Neuronal stem cell (in vitro differentiated cells): ENCODE measurements at regions not wholly inside any gene's neighbourhood (a gene's known extent, or its start where the extent isn't known, plus 50 kb on each side); places are given as distances from the start of the nearest gene placed in this dataset.

Experiments used
- DNase-seq: peaks from one replicate; pipeline ENCODE4 v3.0.0-alpha.2; 2013; ENCODE audit warnings: low spot score
- H2AFZ ChIP-seq: one replicate; pipeline ENCODE4 v1.6.1; 2013; ENCODE audit warnings: mild to moderate bottlenecking, low read length, inconsistent platforms
- H2AK5ac ChIP-seq: 2 replicates; pipeline ENCODE4 v1.6.1; 2013; ENCODE audit warnings: low read depth, mild to moderate bottlenecking, inconsistent platforms, low read length, moderate library complexity, mixed read lengths
- H2BK120ac ChIP-seq: 2 replicates; pipeline ENCODE4 v1.6.1; 2013; ENCODE audit warnings: low read depth, mild to moderate bottlenecking, inconsistent platforms, low read length, moderate library complexity, mixed read lengths
- H2BK12ac ChIP-seq: one replicate; pipeline ENCODE4 v1.6.1; 2013; ENCODE audit warnings: low read length, inconsistent platforms
- H2BK15ac ChIP-seq: 2 replicates; pipeline ENCODE4 v1.6.1; 2013; ENCODE audit warnings: mild to moderate bottlenecking, low read length, inconsistent platforms, mixed read lengths
- H2BK5ac ChIP-seq: one replicate; pipeline ENCODE4 v1.6.1; 2013; ENCODE audit warnings: inconsistent platforms, mild to moderate bottlenecking, low read length, moderate library complexity
- H3K14ac ChIP-seq: one replicate; pipeline ENCODE4 v1.6.1; 2013; ENCODE audit warnings: low read length, inconsistent platforms
- H3K18ac ChIP-seq: 2 replicates; pipeline ENCODE4 v1.6.1; 2013; ENCODE audit warnings: low read length, inconsistent platforms
- H3K23ac ChIP-seq: 2 replicates; pipeline ENCODE4 v1.6.1; 2013; ENCODE audit warnings: low read depth, mild to moderate bottlenecking, mixed read lengths, low read length, inconsistent platforms; ENCODE audit not compliant: poor library complexity
- H3K27ac ChIP-seq: replicated peaks from 3 replicates; pipeline ENCODE4 v1.5.1; 2013; ENCODE audit warnings: low read length, inconsistent platforms
- H3K27me3 ChIP-seq, 3 experiments: 2 replicates each; pipeline ENCODE4 v1.6.1; 2013; ENCODE audit warnings: low read length in 3 of 3, mild to moderate bottlenecking in 2 of 3, inconsistent platforms in 1 of 3, low read depth in 1 of 3, mixed read lengths in 1 of 3, moderate library complexity in 1 of 3; ENCODE audit not compliant: control insufficient read depth in 3 of 3, insufficient read depth in 3 of 3
- H3K36me3 ChIP-seq, 2 donors: replicated peaks in 1 of 2; 2 replicates each; pipeline ENCODE4 v1.6.1; 2013; ENCODE audit warnings: low read length in 2 of 2; ENCODE audit not compliant: control insufficient read depth in 2 of 2, insufficient read depth in 2 of 2
- H3K4ac ChIP-seq: 2 replicates; pipeline ENCODE4 v1.6.1; 2013; ENCODE audit warnings: inconsistent platforms, mild to moderate bottlenecking, low read length, moderate library complexity
- H3K4me1 ChIP-seq, 2 donors: 1 replicate in 1 of 2; 2 replicates in 1 of 2; pipeline ENCODE4 v1.6.1; 2013; ENCODE audit warnings: low read length in 2 of 2, low read depth in 1 of 2; ENCODE audit not compliant: control insufficient read depth in 2 of 2, insufficient read depth in 1 of 2
- H3K4me2 ChIP-seq: one replicate; pipeline ENCODE4 v1.6.1; 2013; ENCODE audit warnings: mild to moderate bottlenecking, low read length, inconsistent platforms; ENCODE audit not compliant: insufficient read depth, poor library complexity, severe bottlenecking
- H3K4me3 ChIP-seq, 2 donors: 2 replicates each; pipeline ENCODE4 v1.5.1; 2013; ENCODE audit warnings: low read length in 2 of 2, mild to moderate bottlenecking in 2 of 2, inconsistent platforms in 1 of 2, moderate library complexity in 1 of 2
- H3K79me1 ChIP-seq: one replicate; pipeline ENCODE4 v1.6.1; 2013; ENCODE audit warnings: low read depth, mild to moderate bottlenecking, inconsistent platforms, low read length, moderate library complexity
- H3K9ac ChIP-seq: one replicate; pipeline ENCODE4 v1.6.1; 2013; ENCODE audit warnings: mild to moderate bottlenecking, low read depth, low read length, inconsistent platforms; ENCODE audit not compliant: poor library complexity
- H3K9me3 ChIP-seq, 2 donors: replicated peaks in 1 of 2; 2 replicates each; pipeline versions ENCODE3 to v1.6.1; 2013; ENCODE audit warnings: low read length in 2 of 2, mild to moderate bottlenecking in 2 of 2, inconsistent platforms in 1 of 2, low read depth in 1 of 2, mixed read lengths in 1 of 2, moderate library complexity in 1 of 2; ENCODE audit not compliant: control insufficient read depth in 2 of 2, insufficient read depth in 1 of 2
- H4K8ac ChIP-seq: one replicate; pipeline ENCODE4 v1.6.1; 2013; ENCODE audit warnings: low read depth, mild to moderate bottlenecking, inconsistent platforms, low read length, moderate library complexity
- H4K91ac ChIP-seq: one replicate; pipeline ENCODE4 v1.6.1; 2013; ENCODE audit warnings: low read length, low read depth, mild to moderate bottlenecking, inconsistent platforms; ENCODE audit not compliant: poor library complexity
- WGBS, 2 donors: extraction: QIAGEN DNeasy Blood & Tissue Kit; methylation state at CpG; one replicate each; pipeline ENCODE4 v1.1.7; 2013; ENCODE audit warnings: missing lambda C conversion rate in 2 of 2, mixed read lengths in 1 of 2; ENCODE audit not compliant: insufficient read length in 2 of 2, insufficient replicate concordance in 1 of 2; ENCODE audit errors: extremely low coverage in 2 of 2; 5-methylcytosine and 5-hydroxymethylcytosine counted together

DNA sequence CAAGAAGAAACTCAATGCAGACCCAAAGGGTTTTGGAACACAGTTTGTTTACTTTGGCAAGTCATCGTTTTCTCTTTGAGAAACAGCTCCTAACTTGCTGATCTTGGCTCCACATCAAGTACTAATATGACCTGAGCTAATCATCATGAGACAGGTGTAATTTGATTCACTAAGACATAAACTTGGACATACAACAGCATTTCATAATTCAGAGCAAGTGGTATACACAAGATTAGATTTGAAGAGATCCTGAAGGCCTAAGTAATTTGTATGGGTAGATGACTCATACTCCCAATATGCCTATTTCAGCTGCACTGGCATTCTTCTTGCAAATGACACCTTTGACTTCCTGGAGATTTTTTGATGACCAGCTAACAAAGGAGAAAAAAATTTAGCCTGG lies 1521.7 kb downstream of the RPA4 start:
- no peak overlapping the region for H3K14ac ChIP-seq
- H3K9me3 ChIP-seq = no peaks in the 10 kb centered on the region
- H3K79me1 ChIP-seq = no peaks in the 10 kb centered on the region
- H3K27ac ChIP-seq = no peak overlapping the region
- H3K9ac ChIP-seq = no peak overlapping the region
- H3K36me3 ChIP-seq = no peaks in the 10 kb centered on the region
- no peak overlapping the region for H4K8ac ChIP-seq
- H3K4me2 ChIP-seq = no peak overlapping the region
- no peak overlapping the region for H2AFZ ChIP-seq
- H3K27me3 ChIP-seq = no peaks in the 10 kb centered on the region
- no peak overlapping the region for H2BK15ac ChIP-seq
- no peak for DNase-seq
- WGBS, 2 donors = no CpG with 5 or more reads among the region's 1 CpG
- no peak overlapping the region for H3K4me3 ChIP-seq
- no peak overlapping the region for H2BK12ac ChIP-seq
- no peak overlapping the region for H2BK120ac ChIP-seq
- H3K18ac ChIP-seq = no peak overlapping the region
- peaks cover 0 to 2% of the 10 kb centered on the region in 2 donors for H3K4me1 ChIP-seq
- no peak overlapping the region for H3K23ac ChIP-seq
- H3K4ac ChIP-seq = no peak overlapping the region
- no peak overlapping the region for H2BK5ac ChIP-seq
- no peak overlapping the region for H2AK5ac ChIP-seq
- H4K91ac ChIP-seq = no peak overlapping the region

DNA sequence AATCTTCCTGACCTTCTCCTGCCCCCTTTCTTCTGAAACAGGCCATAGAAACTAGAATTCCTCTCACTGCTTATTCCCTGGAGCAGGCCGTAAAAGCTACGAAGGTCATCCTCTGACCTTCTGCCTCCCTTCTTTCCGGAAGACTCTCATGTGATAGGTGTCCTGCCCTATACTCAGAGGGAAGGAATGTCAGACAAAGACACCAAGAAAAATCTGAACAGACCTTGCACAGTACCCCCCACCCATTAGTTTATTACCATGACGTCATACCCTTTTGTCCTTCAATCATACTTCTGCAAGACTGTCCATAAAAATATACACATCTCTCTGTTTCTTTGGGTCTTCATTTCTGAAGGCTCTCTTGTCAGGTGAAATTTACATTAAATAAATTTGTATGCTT lies 1523.9 kb downstream of the RPA4 start:
- WGBS, 2 donors = no CpG with 5 or more reads among the region's 4 CpGs

GRCh38 chrX:98409867-98410266 lies 1526.2 kb downstream of the RPA4 start:
- no peak overlapping the region for H2BK12ac ChIP-seq
- no peak overlapping the region for H3K9ac ChIP-seq
- no peak for DNase-seq

More for the DNA sequence above, 1523.9 kb downstream of the RPA4 start:
- H3K4ac ChIP-seq = no peak overlapping the region
- peaks cover 0 to 2% of the 10 kb centered on the region in 2 donors for H3K4me1 ChIP-seq
- no peaks in the 10 kb centered on the region for H3K9me3 ChIP-seq
- no peak overlapping the region for H2BK5ac ChIP-seq
- H3K36me3 ChIP-seq = no peaks in the 10 kb centered on the region
- no peak overlapping the region for H3K4me2 ChIP-seq
- no peak overlapping the region for H3K4me3 ChIP-seq
- H2AFZ ChIP-seq = no peak overlapping the region
- no peak overlapping the region for H3K27ac ChIP-seq
- no peak overlapping the region for H2BK120ac ChIP-seq
- H3K23ac ChIP-seq = no peak overlapping the region
- no peak overlapping the region for H3K14ac ChIP-seq
- H3K9ac ChIP-seq = no peak overlapping the region
- H2BK15ac ChIP-seq = no peak overlapping the region
- H4K91ac ChIP-seq = no peak overlapping the region
- DNase-seq = no peak
- no peak overlapping the region for H2BK12ac ChIP-seq
- H3K79me1 ChIP-seq = no peaks in the 10 kb centered on the region
- H2AK5ac ChIP-seq = no peak overlapping the region
- no peak overlapping the region for H4K8ac ChIP-seq
- H3K27me3 ChIP-seq = no peaks in the 10 kb centered on the region
- H3K18ac ChIP-seq = no peak overlapping the region

DNA sequence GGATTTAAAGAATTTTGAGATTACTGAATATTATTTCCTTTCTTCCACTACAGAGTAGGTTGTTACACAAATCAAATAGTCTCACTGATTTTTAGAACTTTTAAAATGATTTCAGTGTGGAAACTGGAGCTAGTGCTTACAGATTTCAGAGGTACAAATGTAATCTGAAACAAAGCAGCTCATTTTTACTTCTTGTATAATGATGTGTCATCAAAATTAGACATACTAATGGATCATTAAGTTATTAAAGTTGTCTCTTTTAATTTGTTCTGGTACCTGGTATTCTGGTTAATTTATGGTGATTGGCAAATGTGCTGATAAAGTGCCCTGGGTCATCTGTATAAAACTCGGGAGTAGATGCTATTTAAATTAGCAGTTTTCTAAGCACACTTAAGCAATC lies 1528.3 kb downstream of the RPA4 start:
- H3K9ac ChIP-seq = no peak overlapping the region
- no peak for DNase-seq
- no peak overlapping the region for H2AK5ac ChIP-seq
- H2BK5ac ChIP-seq = no peak overlapping the region
- no peak overlapping the region for H4K8ac ChIP-seq
- no peak overlapping the region for H2BK120ac ChIP-seq
- no peak overlapping the region for H2BK15ac ChIP-seq
- no peak overlapping the region for H3K14ac ChIP-seq
- H3K23ac ChIP-seq = no peak overlapping the region
- H3K18ac ChIP-seq = no peak overlapping the region
- no peak overlapping the region for H3K4me3 ChIP-seq
- no peak overlapping the region for H2AFZ ChIP-seq
- H3K27ac ChIP-seq = no peak overlapping the region
- no peak overlapping the region for H4K91ac ChIP-seq
- H3K4me2 ChIP-seq = no peak overlapping the region
- H3K27me3 ChIP-seq = no peaks in the 10 kb centered on the region
- no peaks in the 10 kb centered on the region for H3K36me3 ChIP-seq
- H3K79me1 ChIP-seq = no peaks in the 10 kb centered on the region
- peaks cover 0 to 2% of the 10 kb centered on the region in 2 donors for H3K4me1 ChIP-seq
- H3K4ac ChIP-seq = no peak overlapping the region
- no peaks in the 10 kb centered on the region for H3K9me3 ChIP-seq
- H2BK12ac ChIP-seq = no peak overlapping the region
- no CpG with 5 or more reads among the region's 1 CpG for WGBS, 2 donors

More at GRCh38 chrX:98409867-98410266, 1526.2 kb downstream of the RPA4 start:
- no peak overlapping the region for H3K27ac ChIP-seq
- no peak overlapping the region for H2BK15ac ChIP-seq
- H2BK120ac ChIP-seq = no peak overlapping the region
- H2AFZ ChIP-seq = no peak overlapping the region
- H3K14ac ChIP-seq = no peak overlapping the region
- no peak overlapping the region for H4K91ac ChIP-seq
- no peaks in the 10 kb centered on the region for H3K9me3 ChIP-seq
- H3K79me1 ChIP-seq = no peaks in the 10 kb centered on the region
- no peak overlapping the region for H3K23ac ChIP-seq
- no peak overlapping the region for H2AK5ac ChIP-seq
- no peak overlapping the region for H2BK5ac ChIP-seq
- H3K36me3 ChIP-seq = no peaks in the 10 kb centered on the region
- H3K4ac ChIP-seq = no peak overlapping the region
- H3K18ac ChIP-seq = no peak overlapping the region
- H3K4me2 ChIP-seq = no peak overlapping the region
- H4K8ac ChIP-seq = no peak overlapping the region
- no peak overlapping the region for H3K4me3 ChIP-seq
- H3K4me1 ChIP-seq = peaks cover 0 to 2% of the 10 kb centered on the region in 2 donors
- H3K27me3 ChIP-seq = no peaks in the 10 kb centered on the region
- no CpG with 5 or more reads among the region's 2 CpGs for WGBS, 2 donors
